BLaER1 treated with 17β-estradiol and CSF1 and Interleukin-3, amounts not matched to agents 10 nM and 100 nM (cell line): ENCODE measurements at regions not wholly inside any gene's neighbourhood (a gene's known extent, or its start where the extent isn't known, plus 50 kb on each side); places are given as distances from the start of the nearest gene placed in this dataset.

Experiments used
- H3K27ac ChIP-seq, 11 experiments: shearing (Covaris generic); formaldehyde crosslinking; 2 replicates each; pipeline ENCODE4 v1.8.1; 2022
- H3K27me3 ChIP-seq, 11 experiments: shearing (Covaris generic); formaldehyde crosslinking; 2 replicates each; pipeline ENCODE4 v1.8.1; 2022
- H3K36me3 ChIP-seq, 11 experiments: shearing (Covaris generic); formaldehyde crosslinking; 2 replicates each; pipeline ENCODE4 v1.8.1; 2022
- H3K4me1 ChIP-seq, 10 experiments: shearing (Covaris generic); formaldehyde crosslinking; 2 replicates each; pipeline ENCODE4 v1.8.1; 2022
- H3K4me2 ChIP-seq, 11 experiments: shearing (Covaris generic); formaldehyde crosslinking; 2 replicates each; pipeline ENCODE4 v1.8.1; 2022
- H3K4me3 ChIP-seq, 10 experiments: shearing (Covaris generic); formaldehyde crosslinking; 2 replicates each; pipeline ENCODE4 v1.8.1; 2022
- H3K9ac ChIP-seq, 11 experiments: shearing (Covaris generic); formaldehyde crosslinking; 2 replicates each; pipeline ENCODE4 v1.8.1; 2022
- H3K9me3 ChIP-seq, 11 experiments: shearing (Covaris generic); formaldehyde crosslinking; replicated peaks in 1 of 11; 2 replicates each; pipeline ENCODE4 v1.8.1; 2022
- H4K20me1 ChIP-seq, 11 experiments: shearing (Covaris generic); formaldehyde crosslinking; 2 replicates each; pipeline ENCODE4 v1.8.1; 2022
- Cebpa-rat ChIP-seq, 11 experiments: shearing (Covaris generic); IDR thresholded peaks; 2 replicates each; pipeline ENCODE4 v1.8.1; 2022

DNA sequence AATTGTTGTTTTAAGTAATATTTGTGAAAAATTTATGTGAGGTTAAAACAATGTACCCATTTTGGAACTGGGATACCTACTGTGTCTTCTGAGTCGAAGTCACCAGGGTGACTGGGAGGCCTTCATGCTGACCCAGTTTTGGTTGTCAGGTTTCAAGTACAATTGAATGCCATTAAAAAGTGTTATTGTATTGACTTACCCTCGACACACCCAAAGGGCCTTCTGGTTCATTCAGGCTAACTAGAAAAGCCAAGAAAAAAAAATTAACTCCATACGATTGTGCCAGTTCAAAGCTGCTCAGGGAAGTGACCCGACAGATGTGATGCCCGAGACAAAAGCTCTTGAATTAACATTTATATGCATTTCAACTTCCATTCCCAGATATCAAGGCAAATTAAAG is 190.0 kb downstream of the ST6GAL2 start:
- Histone ChIP-seq H3K27me3 (no peaks in the 10 kb centered on the region), H3K9ac (no peak overlapping the region), H3K9me3 (0 out of 22 replicates have a peak, but pooled peaks cover 0 to 4% (median 0%) of the 10 kb centered on the region in 11 experiments), H3K4me2 (no peak overlapping the region), H3K4me1 (peaks cover 0 to 18% (median 9%) of the 10 kb centered on the region in 10 experiments; a peak in 15 of 20 replicates), H3K4me3 (no peak overlapping the region), H3K36me3 (no peaks in the 10 kb centered on the region), H4K20me1 (no peaks in the 10 kb centered on the region), H3K27ac (no peak overlapping the region)
- TF ChIP-seq Cebpa-rat (IDR thresholded peaks at IDR 0.05), result no peak

GRCh38 chr2:106700616-106701015 is 185.4 kb downstream of the ST6GAL2 start:
- Histone ChIP-seq H3K9me3 (no peaks in the 10 kb centered on the region), H4K20me1 (no peaks in the 10 kb centered on the region), H3K4me1 (peaks cover 0 to 15% (median 9%) of the 10 kb centered on the region in 10 experiments; a peak in 15 of 20 replicates), H3K4me2 (peak overlapping the region in 7 of 11 experiments; percentile 16 to 51 (median 39); a peak in 11 of 22 replicates), H3K27me3 (no peaks in the 10 kb centered on the region), H3K27ac (no peak overlapping the region), H3K4me3 (no peak overlapping the region), H3K9ac (no peak overlapping the region), H3K36me3 (no peaks in the 10 kb centered on the region)
- TF ChIP-seq Cebpa-rat (IDR thresholded peaks at IDR 0.05), result no peak

DNA sequence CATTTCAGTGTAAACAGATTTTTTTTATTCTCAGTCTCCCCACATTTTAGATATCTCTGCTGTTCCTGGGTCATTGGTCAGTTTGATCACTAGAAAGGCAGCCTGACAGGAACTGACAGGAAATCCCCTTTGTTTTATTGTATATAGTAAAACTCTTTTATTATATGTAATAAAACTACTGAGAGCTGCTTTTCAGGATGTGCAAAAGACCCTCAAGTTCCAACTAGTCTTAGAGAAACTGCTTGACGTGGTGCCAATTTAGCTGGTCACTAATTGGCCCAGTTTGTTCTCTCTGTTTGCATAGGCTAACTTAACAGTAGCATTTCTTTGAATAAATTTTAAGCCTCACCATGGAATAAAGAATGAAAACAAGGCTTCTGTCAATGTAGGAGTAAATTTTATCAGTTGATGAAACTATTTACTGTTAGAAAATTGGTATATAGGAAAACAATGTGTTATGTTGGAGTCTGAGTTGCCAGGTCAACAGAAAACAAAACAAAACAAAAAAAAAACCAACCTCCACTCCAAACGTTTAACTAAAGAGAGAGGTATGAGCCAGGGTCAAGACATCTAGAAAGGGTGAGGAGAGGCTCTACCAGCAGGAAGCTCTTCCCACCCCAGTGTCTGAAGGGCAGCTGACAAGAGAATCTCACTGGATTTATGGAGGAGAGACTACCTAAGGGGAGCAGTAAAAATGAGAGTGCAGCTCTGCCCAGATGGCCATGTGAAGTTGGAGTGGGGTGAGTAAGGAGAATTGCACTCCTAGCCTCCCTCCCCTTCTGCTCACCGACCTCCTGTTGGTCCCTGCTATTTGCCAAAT is 184.6 kb downstream of the ST6GAL2 start:
- Histone ChIP-seq H3K9ac (no peak overlapping the region), H3K27ac (no peak overlapping the region; a peak in 1 of 22 replicates), H3K4me2 (no peak overlapping the region; a peak in 1 of 22 replicates), H3K4me1 (peaks cover 0 to 15% (median 9%) of the 10 kb centered on the region in 10 experiments; a peak in 15 of 20 replicates), H3K27me3 (no peaks in the 10 kb centered on the region), H3K4me3 (no peak overlapping the region), H4K20me1 (no peaks in the 10 kb centered on the region), H3K36me3 (no peaks in the 10 kb centered on the region), H3K9me3 (no peaks in the 10 kb centered on the region)
- no peak for TF ChIP-seq Cebpa-rat (IDR thresholded peaks at IDR 0.05)

DNA sequence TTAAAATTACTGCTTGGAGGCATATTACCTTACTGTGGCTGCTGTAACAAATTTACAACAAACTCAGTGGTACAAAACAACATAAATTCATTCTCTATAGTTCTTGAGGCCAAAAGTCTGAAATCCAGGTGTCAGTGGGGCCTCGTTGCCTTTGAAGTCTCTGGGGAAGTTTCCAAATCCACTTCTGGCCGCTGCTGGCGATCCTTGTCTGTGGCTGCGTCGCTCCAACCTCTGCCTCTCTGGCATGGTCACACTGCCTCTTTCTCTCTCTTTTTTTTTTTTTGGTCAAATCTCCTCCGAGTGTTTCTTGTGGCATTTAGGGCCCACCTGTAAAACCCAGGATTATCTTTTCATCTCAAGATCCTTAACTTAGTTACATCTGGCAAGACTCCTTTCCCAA is 182.8 kb downstream of the ST6GAL2 start:
- H3K27ac ChIP-seq, result no peak overlapping the region
- H3K9me3 ChIP-seq, result no peaks in the 10 kb centered on the region
- no peak overlapping the region for H3K4me3 ChIP-seq
- no peaks in the 10 kb centered on the region for H3K36me3 ChIP-seq
- no peak overlapping the region for H3K9ac ChIP-seq
- H3K4me1 ChIP-seq, result peaks cover 0 to 15% (median 9%) of the 10 kb centered on the region in 10 experiments; a peak in 15 of 20 replicates
- TF ChIP-seq Cebpa-rat (IDR thresholded peaks at IDR 0.05), result no peak
- H3K4me2 ChIP-seq, result no peak overlapping the region
- H4K20me1 ChIP-seq, result no peaks in the 10 kb centered on the region
- no peaks in the 10 kb centered on the region for H3K27me3 ChIP-seq

DNA sequence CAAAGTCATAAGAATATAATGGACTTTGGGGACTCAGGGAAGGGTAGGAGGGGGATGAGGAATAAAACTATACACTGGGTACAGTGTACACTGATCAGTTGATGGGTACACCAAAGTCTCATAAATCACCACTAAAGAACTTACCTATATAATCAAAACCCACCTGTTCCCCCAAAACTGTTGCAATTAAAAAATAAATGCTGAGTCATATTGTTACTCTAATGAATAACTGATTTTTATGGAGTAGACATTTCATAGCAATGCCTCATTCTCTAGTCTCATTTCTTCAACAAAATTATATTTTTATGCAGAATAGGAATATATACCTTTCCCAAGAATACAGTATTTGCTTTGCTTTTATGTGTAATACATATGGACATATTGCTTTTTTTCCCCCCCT is 181.2 kb downstream of the ST6GAL2 start:
- no peaks in the 10 kb centered on the region for H3K36me3 ChIP-seq
- H3K27ac ChIP-seq, result no peak overlapping the region
- no peak overlapping the region for H3K4me3 ChIP-seq
- TF ChIP-seq Cebpa-rat (IDR thresholded peaks at IDR 0.05), result no peak
- H3K9ac ChIP-seq, result no peak overlapping the region
- H3K9me3 ChIP-seq, result no peaks in the 10 kb centered on the region
- H3K4me2 ChIP-seq, result no peak overlapping the region
- no peaks in the 10 kb centered on the region for H3K27me3 ChIP-seq
- no peaks in the 10 kb centered on the region for H4K20me1 ChIP-seq
- peaks cover 0 to 15% (median 9%) of the 10 kb centered on the region in 10 experiments; a peak in 15 of 20 replicates for H3K4me1 ChIP-seq

- H3K4me1 ChIP-seq, result peaks cover 0 to 5% (median 0%) of the 10 kb centered on the region in 10 experiments; a peak in 5 of 20 replicates
- H3K4me3 ChIP-seq, result no peak overlapping the region
- no peak overlapping the region for H3K4me2 ChIP-seq
- H3K27ac ChIP-seq, result no peak overlapping the region
- H3K36me3 ChIP-seq, result no peaks in the 10 kb centered on the region
- H3K9me3 ChIP-seq, result peaks cover 0 to 9% (median 4%) of the 10 kb centered on the region in 11 experiments; a peak in 9 of 22 replicates
- no peaks in the 10 kb centered on the region for H4K20me1 ChIP-seq
- TF ChIP-seq Cebpa-rat (IDR thresholded peaks at IDR 0.05), result no peak
- no peak overlapping the region for H3K9ac ChIP-seq
- no peaks in the 10 kb centered on the region for H3K27me3 ChIP-seq
These were observed 180.1 kb downstream of the ST6GAL2 start for GRCh38 chr2:106705877-106706276.

DNA sequence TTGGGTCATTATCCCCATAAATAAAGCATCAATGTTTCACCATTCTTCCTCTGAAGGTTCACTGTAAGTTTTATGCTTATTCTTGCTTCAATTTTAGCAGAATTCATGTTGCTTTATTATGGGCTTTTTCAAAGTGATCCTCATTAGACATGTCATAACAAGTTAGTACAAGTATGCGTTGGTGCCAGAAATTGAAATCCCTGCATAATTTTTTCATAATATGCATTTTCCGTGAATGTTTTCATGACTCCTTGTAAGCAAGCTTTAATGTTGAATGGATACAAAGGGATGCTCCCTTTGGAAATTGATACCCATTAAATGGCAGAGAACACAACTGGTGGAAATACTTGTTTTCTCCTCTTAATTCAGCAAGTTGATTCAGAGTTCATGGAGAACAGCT is 179.7 kb downstream of the ST6GAL2 start:
- H3K4me2 ChIP-seq, result no peak overlapping the region
- no peaks in the 10 kb centered on the region for H3K27me3 ChIP-seq
- no peaks in the 10 kb centered on the region for H3K36me3 ChIP-seq
- peaks cover 1 to 13% (median 9%) of the 10 kb centered on the region in 11 experiments; a peak in 15 of 22 replicates for H3K9me3 ChIP-seq
- no peak overlapping the region for H3K9ac ChIP-seq
- H3K4me1 ChIP-seq, result peaks cover 0 to 1% (median 0%) of the 10 kb centered on the region in 10 experiments; a peak in 2 of 20 replicates
- no peak overlapping the region for H3K27ac ChIP-seq
- H3K4me3 ChIP-seq, result no peak overlapping the region
- no peaks in the 10 kb centered on the region for H4K20me1 ChIP-seq
- no peak for TF ChIP-seq Cebpa-rat (IDR thresholded peaks at IDR 0.05)

- no peak for TF ChIP-seq Cebpa-rat (IDR thresholded peaks at IDR 0.05)
- Histone ChIP-seq H3K36me3 (no peaks in the 10 kb centered on the region), H3K9ac (no peak overlapping the region), H3K4me2 (no peak overlapping the region), H3K4me3 (no peak overlapping the region), H3K27me3 (no peaks in the 10 kb centered on the region), H3K9me3 (peaks cover 20 to 32% (median 27%) of the 10 kb centered on the region in 11 experiments), H4K20me1 (no peaks in the 10 kb centered on the region), H3K4me1 (no peaks in the 10 kb centered on the region), H3K27ac (no peak overlapping the region)
These were observed 177.8 kb downstream of the ST6GAL2 start for GRCh38 chr2:106708209-106708608.

DNA sequence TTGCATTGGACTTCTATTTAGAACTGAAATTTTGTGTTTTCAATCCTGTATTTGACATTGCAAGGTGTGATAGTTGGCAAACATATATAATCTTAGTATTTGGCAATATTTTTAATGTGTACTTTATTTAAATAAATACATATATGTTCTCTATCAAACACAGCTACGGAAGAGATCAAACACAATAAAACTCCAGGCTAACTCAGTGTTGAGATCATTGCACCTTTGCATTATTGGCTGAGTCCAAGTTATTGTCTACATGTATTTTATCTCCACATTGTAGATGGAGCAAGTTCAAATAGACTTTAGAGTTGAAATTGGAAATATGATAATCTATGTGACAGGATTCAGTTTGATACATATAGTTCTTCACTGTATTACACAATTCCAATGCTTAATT is 176.7 kb downstream of the ST6GAL2 start:
- no peaks in the 10 kb centered on the region for H3K27me3 ChIP-seq
- H3K36me3 ChIP-seq, result no peaks in the 10 kb centered on the region
- H4K20me1 ChIP-seq, result no peaks in the 10 kb centered on the region
- H3K4me3 ChIP-seq, result no peak overlapping the region
- H3K27ac ChIP-seq, result no peak overlapping the region
- no peak overlapping the region for H3K4me2 ChIP-seq
- peaks cover 20 to 35% (median 28%) of the 10 kb centered on the region in 11 experiments for H3K9me3 ChIP-seq
- H3K4me1 ChIP-seq, result no peaks in the 10 kb centered on the region
- no peak for TF ChIP-seq Cebpa-rat (IDR thresholded peaks at IDR 0.05)
- H3K9ac ChIP-seq, result no peak overlapping the region
